Skin epidermis (tissue), 12 donors: ENCODE measurements at regions not wholly inside any gene's neighbourhood (a gene's known extent, or its start where the extent isn't known, plus 50 kb on each side); places are given as distances from the start of the nearest gene placed in this dataset.

Source experiments
- H3K27ac ChIP-seq, 21 experiments: fragments of 200-600 bp; sonication (generic) in 11 of 21; one replicate each; pipeline ENCODE4 v1.5.0; 2020; ENCODE audit warnings: mild to moderate bottlenecking in 3 of 21, inconsistent platforms in 2 of 21, moderate library complexity in 2 of 21
- H3K4me3 ChIP-seq, 7 experiments: fragments of 200-600 bp; sonication (generic) in 2 of 7; one replicate each; pipeline ENCODE4 v1.5.0; 2020; ENCODE audit warnings: inconsistent platforms in 2 of 7, mild to moderate bottlenecking in 2 of 7, moderate library complexity in 1 of 7

- H3K27ac ChIP-seq = no peak overlapping the region
- no peak overlapping the region for H3K4me3 ChIP-seq
Measured at GRCh38 chr10:10256860-10257259, 760.8 kb upstream of the CELF2 start.

- Histone ChIP-seq H3K27ac (no peak overlapping the region), H3K4me3 (no peak overlapping the region)
Measured at GRCh38 chr10:10259013-10259412, 758.7 kb upstream of the CELF2 start.

GRCh38 chr10:10270126-10271050 lies 747.3 kb upstream of the CELF2 start:
- no peak overlapping the region for H3K27ac ChIP-seq
- H3K4me3 ChIP-seq = no peak overlapping the region

GRCh38 chr10:10271639-10272192 lies 746.0 kb upstream of the CELF2 start:
- H3K27ac ChIP-seq = no peak overlapping the region
- no peak overlapping the region for H3K4me3 ChIP-seq

GRCh38 chr10:10273661-10274060 lies 744.0 kb upstream of the CELF2 start:
- H3K27ac ChIP-seq = no peak overlapping the region
- no peak overlapping the region for H3K4me3 ChIP-seq

- Histone ChIP-seq H3K27ac (no peak overlapping the region), H3K4me3 (no peak overlapping the region)
Measured at GRCh38 chr10:10279906-10280305, 737.8 kb upstream of the CELF2 start.

GRCh38 chr10:10292501-10292900 lies 725.2 kb upstream of the CELF2 start:
- Histone ChIP-seq H3K4me3 (no peak overlapping the region), H3K27ac (no peak overlapping the region)

GRCh38 chr10:10293041-10293440 lies 724.6 kb upstream of the CELF2 start:
- H3K4me3 ChIP-seq = no peak overlapping the region
- H3K27ac ChIP-seq = peak overlapping the region in 1 of 21 experiments; percentile 11

- peak overlapping the region in 1 of 21 experiments; percentile 43 for H3K27ac ChIP-seq
- no peak overlapping the region for H3K4me3 ChIP-seq
Measured at GRCh38 chr10:10293481-10293951, 724.2 kb upstream of the CELF2 start.

- H3K4me3 ChIP-seq = no peak overlapping the region
- no peak overlapping the region for H3K27ac ChIP-seq
Measured at GRCh38 chr10:10294184-10294880, 723.3 kb upstream of the CELF2 start.

GRCh38 chr10:10294881-10295529 lies 722.7 kb upstream of the CELF2 start:
- no peak overlapping the region for H3K4me3 ChIP-seq
- no peak overlapping the region for H3K27ac ChIP-seq

GRCh38 chr10:10295537-10295936 lies 722.1 kb upstream of the CELF2 start:
- H3K4me3 ChIP-seq = no peak overlapping the region
- no peak overlapping the region for H3K27ac ChIP-seq

GRCh38 chr10:10302689-10303088 lies 715.0 kb upstream of the CELF2 start:
- no peak overlapping the region for H3K27ac ChIP-seq

GRCh38 chr10:10307036-10307435 lies 710.6 kb upstream of the CELF2 start:
- Histone ChIP-seq H3K27ac (no peak overlapping the region), H3K4me3 (no peak overlapping the region)

More at GRCh38 chr10:10302689-10303088, 715.0 kb upstream of the CELF2 start:
- no peak overlapping the region for H3K4me3 ChIP-seq

GRCh38 chr10:10307551-10307950 lies 710.1 kb upstream of the CELF2 start:
- Histone ChIP-seq H3K4me3 (no peak overlapping the region), H3K27ac (no peak overlapping the region)

GRCh38 chr10:10310498-10310897 lies 707.2 kb upstream of the CELF2 start:
- Histone ChIP-seq H3K4me3 (no peak overlapping the region), H3K27ac (no peak overlapping the region)

- no peak overlapping the region for H3K27ac ChIP-seq
- no peak overlapping the region for H3K4me3 ChIP-seq
Measured at GRCh38 chr10:10311966-10312365, 705.7 kb upstream of the CELF2 start.

- Histone ChIP-seq H3K4me3 (no peak overlapping the region), H3K27ac (no peak overlapping the region)
Measured at GRCh38 chr10:10313149-10313835, 704.4 kb upstream of the CELF2 start.

GRCh38 chr10:10314626-10315025 lies 703.0 kb upstream of the CELF2 start:
- H3K27ac ChIP-seq = no peak overlapping the region
- H3K4me3 ChIP-seq = no peak overlapping the region

- no peak overlapping the region for H3K27ac ChIP-seq
Measured at GRCh38 chr10:10315989-10316388, 701.7 kb upstream of the CELF2 start.

More at GRCh38 chr10:10315989-10316388, 701.7 kb upstream of the CELF2 start:
- H3K4me3 ChIP-seq = no peak overlapping the region
